SU-DHL-6 (cell line): ENCODE measurements at regions not wholly inside any gene's neighbourhood (a gene's known extent, or its start where the extent isn't known, plus 50 kb on each side); places are given as distances from the start of the nearest gene placed in this dataset.

Source experiments
- H2AFZ ChIP-seq: fragments of 200-600 bp; sonication (generic); 2 replicates; pipeline ENCODE4 v1.6.1; 2014; ENCODE audit warnings: low read depth, mild to moderate bottlenecking, moderate library complexity, mixed read lengths, antibody characterized with exemption, low read length; ENCODE audit not compliant: severe bottlenecking
- H3F3A ChIP-seq: fragments of 200-600 bp; shearing (Covaris generic); 2 replicates; pipeline ENCODE4 v1.6.0; 2016; ENCODE audit warnings: antibody characterized with exemption, mild to moderate bottlenecking; ENCODE audit not compliant: insufficient read depth
- H3K27ac ChIP-seq: fragments of 200-600 bp; sonication (generic); 2 replicates; pipeline ENCODE4 v1.5.1; 2016; ENCODE audit warnings: low read depth, mild to moderate bottlenecking, low read length, moderate library complexity, mixed read lengths
- H3K27me3 ChIP-seq: fragments of 200-600 bp; sonication (generic), shearing (Covaris generic); 2 replicates; pipeline ENCODE4 v1.6.0; 2014; ENCODE audit warnings: mild to moderate bottlenecking, low read length
- H3K36me3 ChIP-seq: fragments of 200-600 bp; sonication (generic); 2 replicates; pipeline ENCODE4 v1.6.1; 2014; ENCODE audit warnings: mild to moderate bottlenecking, low read length, mixed read lengths
- H3K4me2 ChIP-seq: fragments of 300-600, 200-600 bp; shearing (Covaris generic), sonication (generic); 2 replicates; pipeline ENCODE4 v1.6.0; 2014; ENCODE audit warnings: low read length, low read depth, mild to moderate bottlenecking; ENCODE audit not compliant: poor library complexity, severe bottlenecking
- H3K4me3 ChIP-seq: fragments of 200-600 bp; sonication (generic); 2 replicates; pipeline ENCODE4 v1.5.1; 2014; ENCODE audit warnings: antibody characterized with exemption, low read length, mild to moderate bottlenecking, mixed read lengths; ENCODE audit not compliant: insufficient read depth, poor library complexity, severe bottlenecking
- H3K79me2 ChIP-seq: fragments of 200-600 bp; sonication (generic); 2 replicates; pipeline ENCODE4 v1.6.1; 2014; ENCODE audit warnings: mild to moderate bottlenecking, low read length, moderate library complexity; ENCODE audit not compliant: insufficient read depth
- H3K9ac ChIP-seq: fragments of 200-600 bp; sonication (generic); 2 replicates; pipeline ENCODE4 v1.7.0; 2014; ENCODE audit warnings: mild to moderate bottlenecking, low read length
- H3K9me2 ChIP-seq: fragments of 200-600 bp; sonication (generic); replicated peaks from 2 replicates; pipeline ENCODE4 v1.6.1; 2014; ENCODE audit warnings: low read length; ENCODE audit not compliant: insufficient read depth
- H3K9me3 ChIP-seq: fragments of 200-600 bp; sonication (generic); 2 replicates; pipeline ENCODE4 v1.6.1; 2014; ENCODE audit warnings: low read length, mixed read lengths; ENCODE audit not compliant: insufficient read depth
- H4K20me1 ChIP-seq: fragments of 200-600 bp; sonication (generic); 2 replicates; pipeline ENCODE4 v1.6.1; 2014; ENCODE audit warnings: low read depth, mild to moderate bottlenecking, antibody characterized with exemption, low read length, moderate library complexity, mixed read lengths
- EZH2phosphoT487 ChIP-seq: fragments of 200-600 bp; sonication (generic), shearing (Covaris generic); conservative IDR thresholded peaks from 2 replicates; pipeline ENCODE4 v1.6.1; 2018; ENCODE audit warnings: mild to moderate bottlenecking, antibody characterized with exemption, low read length, moderate library complexity, mixed read lengths
- TF ChIP-seq, protein P1 (sequence below): fragments of 200-600 bp; sonication (generic); IDR thresholded peaks from one replicate; pipeline ENCODE4 v1.5.1; 2017; ENCODE audit warnings: antibody characterized with exemption, mild to moderate bottlenecking, low read length, moderate library complexity; ENCODE audit not compliant: insufficient read depth, poor library complexity, severe bottlenecking

DNA sequence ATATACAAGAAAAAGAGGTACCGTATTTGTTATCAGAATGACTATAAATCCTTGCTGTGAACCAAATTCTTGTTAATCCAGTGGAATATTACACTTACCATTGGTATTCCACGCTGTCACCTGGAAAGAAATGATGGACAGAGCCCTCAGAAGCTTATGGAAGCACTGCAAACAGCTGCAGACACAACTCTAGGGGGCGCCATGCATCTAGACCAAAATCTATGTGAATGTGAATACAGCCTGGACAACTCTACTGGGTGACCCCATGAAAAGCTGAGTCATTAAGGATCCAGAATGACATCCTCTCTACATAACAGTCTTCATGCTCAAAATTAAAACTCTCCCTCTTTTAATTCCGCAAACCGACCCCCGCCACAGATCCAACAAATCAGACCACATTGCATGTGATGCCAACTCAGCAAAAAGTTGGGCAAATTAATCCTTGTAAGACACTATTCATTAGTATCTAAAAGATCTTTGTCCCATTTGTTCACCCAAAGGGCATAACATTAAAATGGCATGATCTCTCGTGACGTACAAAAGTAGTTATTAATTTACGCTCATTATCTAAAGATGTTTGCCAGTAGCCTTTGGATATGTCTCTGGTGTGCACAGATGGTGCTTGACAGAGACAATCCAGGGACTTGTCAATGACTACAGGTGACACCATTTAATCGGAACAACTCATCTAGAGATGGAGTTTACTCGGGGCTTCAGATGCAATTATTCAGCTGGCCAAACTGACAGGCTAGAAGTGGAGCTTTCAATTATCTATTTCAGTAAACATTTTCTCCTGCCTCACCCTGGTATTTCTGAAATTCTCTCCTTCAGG is 552.7 kb upstream of the PSMD7 start:
- no peaks in the 10 kb centered on the region for H3K9me3 ChIP-seq
- no peaks in the 10 kb centered on the region for H3K27me3 ChIP-seq
- H2AFZ ChIP-seq = no peak overlapping the region
- H3K27ac ChIP-seq = no peak overlapping the region
- no peaks in the 10 kb centered on the region for H3K79me2 ChIP-seq
- no peak overlapping the region for H3K9ac ChIP-seq
- H3K4me2 ChIP-seq = no peak overlapping the region
- H3K4me3 ChIP-seq = no peak overlapping the region
- no peaks in the 10 kb centered on the region for H3K36me3 ChIP-seq
- no peaks in the 10 kb centered on the region for H3K9me2 ChIP-seq
- H3F3A ChIP-seq = no peaks in the 10 kb centered on the region
- no peaks in the 10 kb centered on the region for H4K20me1 ChIP-seq
- TF ChIP-seq EZH2phosphoT487 = no peak
- TF ChIP-seq, protein P1, sequence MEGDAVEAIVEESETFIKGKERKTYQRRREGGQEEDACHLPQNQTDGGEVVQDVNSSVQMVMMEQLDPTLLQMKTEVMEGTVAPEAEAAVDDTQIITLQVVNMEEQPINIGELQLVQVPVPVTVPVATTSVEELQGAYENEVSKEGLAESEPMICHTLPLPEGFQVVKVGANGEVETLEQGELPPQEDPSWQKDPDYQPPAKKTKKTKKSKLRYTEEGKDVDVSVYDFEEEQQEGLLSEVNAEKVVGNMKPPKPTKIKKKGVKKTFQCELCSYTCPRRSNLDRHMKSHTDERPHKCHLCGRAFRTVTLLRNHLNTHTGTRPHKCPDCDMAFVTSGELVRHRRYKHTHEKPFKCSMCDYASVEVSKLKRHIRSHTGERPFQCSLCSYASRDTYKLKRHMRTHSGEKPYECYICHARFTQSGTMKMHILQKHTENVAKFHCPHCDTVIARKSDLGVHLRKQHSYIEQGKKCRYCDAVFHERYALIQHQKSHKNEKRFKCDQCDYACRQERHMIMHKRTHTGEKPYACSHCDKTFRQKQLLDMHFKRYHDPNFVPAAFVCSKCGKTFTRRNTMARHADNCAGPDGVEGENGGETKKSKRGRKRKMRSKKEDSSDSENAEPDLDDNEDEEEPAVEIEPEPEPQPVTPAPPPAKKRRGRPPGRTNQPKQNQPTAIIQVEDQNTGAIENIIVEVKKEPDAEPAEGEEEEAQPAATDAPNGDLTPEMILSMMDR = no peak

DNA sequence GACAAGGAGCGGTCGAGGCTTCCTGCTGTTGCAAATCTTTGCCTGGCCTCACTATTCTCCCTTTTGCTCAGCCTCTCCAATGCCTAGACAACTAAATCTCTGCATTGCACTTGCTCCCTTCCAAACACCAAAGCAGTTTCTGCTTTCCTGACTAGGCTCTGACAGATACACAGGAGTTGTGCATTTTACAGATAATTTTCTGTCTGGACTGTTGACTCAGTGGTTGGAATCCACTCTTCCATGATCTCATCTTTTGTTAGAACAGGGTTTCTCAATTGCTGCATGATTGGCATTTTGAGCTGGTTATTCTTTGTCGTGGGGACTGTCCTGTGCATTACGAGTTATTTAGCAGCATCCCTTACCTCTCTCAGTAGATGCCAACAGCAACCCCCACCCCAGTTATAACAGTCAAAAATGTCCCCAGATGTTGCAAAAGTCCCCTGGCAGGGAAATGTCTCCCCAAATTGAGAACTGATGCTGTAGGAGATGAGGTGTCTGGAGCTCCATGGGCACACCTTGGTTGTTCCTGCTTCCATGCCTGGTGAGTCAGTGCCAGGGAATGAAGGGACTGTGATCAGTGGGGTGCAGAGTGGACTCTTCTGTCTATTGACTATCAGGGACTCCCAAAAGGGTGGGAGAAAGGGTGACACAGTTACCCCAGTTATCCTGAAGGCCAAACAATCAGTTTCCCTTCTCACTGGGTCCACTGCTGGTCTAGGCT is 557.4 kb upstream of the PSMD7 start:
- TF ChIP-seq EZH2phosphoT487 = no peak
- TF ChIP-seq, protein P1 = no peak

DNA sequence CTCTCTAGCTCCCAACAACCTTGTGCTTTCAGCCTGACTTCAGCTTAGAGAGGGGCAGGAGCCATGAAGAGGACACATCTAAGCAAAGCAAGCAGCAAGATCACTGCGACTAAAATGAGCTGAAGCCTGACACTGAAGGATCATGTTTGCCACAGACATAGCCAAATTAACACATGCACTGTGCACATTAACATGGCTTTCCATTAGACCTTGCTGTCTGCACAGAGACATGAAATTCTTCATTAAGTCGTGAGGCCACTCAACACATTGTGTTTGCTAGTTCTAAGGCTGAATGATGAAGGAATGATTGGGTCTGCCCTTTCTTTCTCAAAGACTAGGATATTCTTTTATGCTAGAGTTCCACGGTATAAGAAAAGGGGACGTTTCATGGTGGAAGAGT is 558.3 kb upstream of the PSMD7 start:
- no peaks in the 10 kb centered on the region for H3K79me2 ChIP-seq
- no peaks in the 10 kb centered on the region for H3K9me3 ChIP-seq
- H2AFZ ChIP-seq = no peak overlapping the region
- no peaks in the 10 kb centered on the region for H3K36me3 ChIP-seq
- H3K27ac ChIP-seq = no peak overlapping the region
- H3K9ac ChIP-seq = no peak overlapping the region
- H3K9me2 ChIP-seq = no peaks in the 10 kb centered on the region
- H4K20me1 ChIP-seq = no peaks in the 10 kb centered on the region
- TF ChIP-seq, protein P1 = no peak
- no peak for TF ChIP-seq EZH2phosphoT487
- no peak overlapping the region for H3K4me3 ChIP-seq
- H3F3A ChIP-seq = no peaks in the 10 kb centered on the region
- H3K4me2 ChIP-seq = no peak overlapping the region
- H3K27me3 ChIP-seq = no peaks in the 10 kb centered on the region

More for the DNA sequence above, 557.4 kb upstream of the PSMD7 start:
- H3K4me2 ChIP-seq = no peak overlapping the region
- no peaks in the 10 kb centered on the region for H3K27me3 ChIP-seq
- no peaks in the 10 kb centered on the region for H4K20me1 ChIP-seq
- no peaks in the 10 kb centered on the region for H3K9me2 ChIP-seq
- no peaks in the 10 kb centered on the region for H3K36me3 ChIP-seq
- no peak overlapping the region for H2AFZ ChIP-seq
- H3K27ac ChIP-seq = no peak overlapping the region
- no peak overlapping the region for H3K9ac ChIP-seq
- no peaks in the 10 kb centered on the region for H3K79me2 ChIP-seq
- no peaks in the 10 kb centered on the region for H3F3A ChIP-seq
- no peaks in the 10 kb centered on the region for H3K9me3 ChIP-seq
- no peak overlapping the region for H3K4me3 ChIP-seq
